Activated CD4-positive, alpha-beta memory T cell treated with anti-CD3 and anti-CD28 coated beads for 36 hours (primary cell): ENCODE measurements at regions not wholly inside any gene's neighbourhood (a gene's known extent, or its start where the extent isn't known, plus 50 kb on each side); places are given as distances from the start of the nearest gene placed in this dataset.

Source experiments
- CTCF ChIA-PET: fragments of 350-600 bp; sonication (Branson Sonifier 250); formaldehyde crosslinking; loops from one replicate; lab custom pipeline; 2021; ENCODE audit warnings: antibody characterized with exemption, inconsistent platforms; lab: Charles Lee
- POLR2A ChIA-PET: fragments of 350-600 bp; sonication (Branson Sonifier 250); formaldehyde crosslinking; loops from one replicate; lab custom pipeline; 2021; ENCODE audit warnings: antibody characterized with exemption; lab: Charles Lee
- DNase-seq: peaks from one replicate; pipeline ENCODE4 v3.0.0-alpha.2; 2020
- H3K27ac Mint-ChIP-seq: one replicate; pipeline ENCODE4 v1.8.0; 2021; ENCODE audit warnings: mixed read lengths
- H3K27me3 Mint-ChIP-seq: one replicate; pipeline ENCODE4 v1.8.0; 2021; ENCODE audit warnings: mixed read lengths
- H3K36me3 Mint-ChIP-seq: one replicate; pipeline ENCODE4 v1.8.0; 2021; ENCODE audit warnings: mixed read lengths
- H3K4me1 Mint-ChIP-seq: one replicate; pipeline ENCODE4 v1.8.0; 2021; ENCODE audit warnings: low read depth, mixed read lengths
- H3K4me3 Mint-ChIP-seq: one replicate; pipeline ENCODE4 v1.8.0; 2021; ENCODE audit warnings: mild to moderate bottlenecking, mixed read lengths
- H3K9me3 Mint-ChIP-seq: one replicate; pipeline ENCODE4 v1.8.0; 2021; ENCODE audit warnings: mixed read lengths
- intact Hi-C: fragments of 100-400 bp; cut with micrococcal nuclease; formaldehyde crosslinking; loops from one replicate; pipeline ENCODE4 v1.15.1; 2023

DNA sequence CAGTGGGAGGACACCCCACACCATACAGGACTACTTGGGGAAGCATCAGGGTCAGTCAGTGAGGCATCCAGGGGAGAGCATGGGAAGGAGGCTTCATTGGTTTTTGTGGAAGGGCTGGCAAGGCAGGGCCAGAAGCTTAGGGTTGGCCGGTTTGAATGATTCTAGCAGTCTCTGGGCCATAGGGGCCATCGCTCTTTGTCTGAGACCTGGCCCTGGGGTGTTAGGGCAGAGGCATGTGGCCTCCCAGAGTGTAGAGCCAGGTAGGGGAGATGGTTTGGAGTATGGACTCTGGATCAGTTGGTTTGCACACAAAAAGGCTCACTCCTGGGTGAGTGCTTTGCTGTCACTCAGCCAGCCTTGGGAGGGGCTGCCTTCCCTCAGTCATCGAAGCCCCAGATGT, 98.5 kb downstream of the GLI2 start:
- ChIA-PET CTCF (no interaction called here), POLR2A (no interaction called here)
- H3K4me3 Mint-ChIP-seq: no peak overlapping the region
- no peaks in the 10 kb centered on the region for H3K9me3 Mint-ChIP-seq
- DNase-seq: no peak
- intact Hi-C loops: no loop called here
- no peaks in the 10 kb centered on the region for H3K36me3 Mint-ChIP-seq
- H3K27me3 Mint-ChIP-seq: no peaks in the 10 kb centered on the region
- no peaks in the 10 kb centered on the region for H3K4me1 Mint-ChIP-seq
- no peak overlapping the region for H3K27ac Mint-ChIP-seq

DNA sequence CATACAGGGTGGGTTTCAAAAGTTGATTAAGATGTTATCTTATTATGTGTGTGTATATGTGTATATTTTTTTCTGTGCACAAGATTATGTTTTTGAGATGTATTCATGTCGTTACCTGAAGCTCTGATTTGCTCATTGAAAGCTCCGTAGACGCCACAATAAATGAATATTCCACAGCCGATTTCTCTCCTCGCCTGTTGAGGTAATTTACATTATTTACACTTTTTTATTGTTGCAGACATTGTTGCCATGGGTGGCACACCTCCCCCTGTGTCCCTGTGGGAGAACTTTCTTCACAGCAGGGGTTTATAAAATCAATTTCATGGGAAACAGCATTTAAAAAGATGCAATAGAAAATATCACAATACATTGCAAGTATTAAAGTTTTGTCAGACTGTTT, 100.6 kb downstream of the GLI2 start:
- Mint-ChIP-seq H3K4me3 (no peak overlapping the region), H3K36me3 (no peaks in the 10 kb centered on the region), H3K27ac (no peak overlapping the region), H3K9me3 (no peaks in the 10 kb centered on the region), H3K4me1 (no peaks in the 10 kb centered on the region), H3K27me3 (no peaks in the 10 kb centered on the region)
- ChIA-PET POLR2A (no interaction called here), CTCF (no interaction called here)
- intact Hi-C loops: no loop called here
- DNase-seq: no peak

DNA sequence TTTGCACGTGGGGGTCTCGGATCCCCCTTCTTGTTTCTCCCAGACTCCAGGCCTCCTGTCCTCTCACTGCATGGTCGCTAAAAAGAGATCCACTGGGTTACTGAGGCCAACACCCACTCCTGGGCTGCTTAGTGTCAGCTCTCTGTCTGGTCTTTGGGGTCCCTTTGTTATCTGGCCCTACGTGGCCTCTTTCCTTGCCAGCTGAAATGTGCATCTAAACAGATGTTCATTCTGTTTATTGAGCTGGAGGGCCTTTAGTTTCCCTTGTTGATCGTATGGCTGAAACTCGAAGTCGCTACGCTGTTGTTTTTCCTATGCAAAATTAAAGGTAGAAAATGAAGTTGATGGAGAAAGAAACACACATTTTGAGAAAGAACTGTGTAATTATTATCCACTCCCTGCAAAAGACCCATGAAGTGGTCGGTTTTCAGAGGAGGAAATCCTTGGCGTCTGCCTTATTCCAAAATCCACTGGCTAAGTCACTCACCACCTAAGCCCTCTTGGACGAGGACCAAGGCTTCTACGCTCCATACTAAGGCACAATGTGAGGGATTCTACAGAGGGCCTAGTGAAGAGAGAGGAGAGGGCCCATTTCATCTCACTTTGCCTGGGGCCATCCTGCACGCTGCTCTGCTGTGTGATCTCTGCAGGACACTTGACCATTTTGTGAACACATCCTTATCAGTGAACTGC, 105.3 kb downstream of the GLI2 start:
- POLR2A ChIA-PET: no interaction called here
- no peak for DNase-seq
- no peak overlapping the region for H3K4me3 Mint-ChIP-seq
- no peak overlapping the region for H3K27ac Mint-ChIP-seq
- no peaks in the 10 kb centered on the region for H3K9me3 Mint-ChIP-seq
- CTCF ChIA-PET: no interaction called here
- no peaks in the 10 kb centered on the region for H3K36me3 Mint-ChIP-seq
- no peaks in the 10 kb centered on the region for H3K4me1 Mint-ChIP-seq
- H3K27me3 Mint-ChIP-seq: no peaks in the 10 kb centered on the region
- intact Hi-C loops: no loop called here

DNA sequence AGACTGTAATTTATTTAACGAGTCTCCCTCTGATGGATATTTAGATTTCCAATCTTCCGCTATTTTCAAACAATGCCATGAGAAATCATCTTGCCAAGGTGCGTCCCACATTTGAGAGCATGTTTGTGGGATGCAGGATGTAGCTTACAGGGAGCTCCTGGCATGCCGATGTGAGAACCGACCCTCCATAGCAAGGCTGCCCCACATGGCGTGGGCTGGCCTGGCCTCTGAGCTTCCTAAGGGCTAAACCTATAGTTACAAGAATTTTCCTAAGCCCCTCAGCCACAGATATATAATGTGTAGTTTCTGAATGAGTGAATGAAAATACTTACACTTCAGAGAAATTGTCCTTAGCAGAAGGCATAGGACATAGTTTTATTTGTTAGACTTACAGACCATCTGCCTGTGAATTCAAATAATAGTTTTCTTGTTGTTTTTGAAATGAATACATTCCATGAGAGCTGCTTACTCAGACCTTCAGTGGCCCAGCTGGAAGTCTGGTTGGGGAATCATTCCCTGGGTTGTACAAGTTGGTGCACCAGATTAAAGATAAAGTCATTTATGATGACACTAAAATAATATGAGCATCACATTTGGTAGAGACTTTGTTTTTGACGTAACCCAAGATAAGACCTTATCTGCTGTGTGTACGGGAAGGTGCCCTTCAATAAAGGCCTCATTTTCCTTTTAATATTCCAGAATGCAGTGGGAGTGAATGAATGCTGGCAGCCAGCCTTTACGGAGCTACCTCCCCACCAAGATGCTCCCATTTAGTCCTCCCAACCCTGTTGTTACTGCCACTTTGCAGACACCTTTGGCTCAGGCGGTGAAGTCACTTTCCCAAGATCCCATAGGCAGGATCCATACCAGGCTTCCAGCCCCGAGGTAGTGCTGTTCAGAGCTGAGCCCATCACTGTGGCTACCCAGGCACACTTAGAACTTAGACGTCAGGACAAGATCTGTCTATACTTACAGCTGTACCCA, 107.1 kb downstream of the GLI2 start:
- intact Hi-C loops: no loop called here
- no peak for DNase-seq
- POLR2A ChIA-PET: no interaction called here
- Mint-ChIP-seq H3K36me3 (no peaks in the 10 kb centered on the region), H3K27ac (no peak overlapping the region), H3K4me1 (no peaks in the 10 kb centered on the region), H3K9me3 (no peaks in the 10 kb centered on the region), H3K4me3 (no peak overlapping the region), H3K27me3 (no peaks in the 10 kb centered on the region)
- CTCF ChIA-PET: no interaction called here

DNA sequence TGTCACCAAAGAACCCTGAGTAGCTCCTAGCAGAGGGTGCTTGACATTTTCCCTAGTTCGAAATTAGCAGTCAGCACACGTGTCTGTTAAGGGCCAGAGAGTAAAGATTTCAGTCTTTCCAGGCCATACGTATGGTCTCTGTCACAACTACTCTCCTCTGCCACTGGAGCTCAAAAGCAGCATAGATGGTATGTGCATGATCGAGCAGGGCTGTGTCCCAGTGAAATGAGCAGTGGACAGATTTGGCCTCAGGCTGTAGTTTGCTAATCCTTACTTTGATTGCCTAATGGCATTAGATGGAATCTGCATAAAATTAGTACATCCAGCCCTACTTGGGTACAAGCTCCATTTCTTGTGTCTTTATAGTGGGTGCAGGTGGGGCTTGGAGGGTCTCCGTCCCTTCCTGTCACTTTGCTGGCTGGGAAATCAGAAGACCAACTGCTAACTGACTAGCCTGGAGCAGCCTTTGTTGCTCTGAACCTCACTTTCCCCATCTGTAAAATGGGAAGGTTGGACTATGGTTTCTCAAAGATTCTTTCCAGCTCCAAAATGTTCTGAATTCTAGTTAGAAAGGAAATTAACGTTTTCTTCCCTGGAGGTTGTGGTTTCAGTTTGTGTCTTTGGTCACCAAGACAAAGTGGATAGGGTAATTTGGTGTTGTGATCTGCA, 108.5 kb downstream of the GLI2 start:
- CTCF ChIA-PET: no interaction called here
- POLR2A ChIA-PET: no interaction called here
- H3K4me1 Mint-ChIP-seq: no peaks in the 10 kb centered on the region

DNA sequence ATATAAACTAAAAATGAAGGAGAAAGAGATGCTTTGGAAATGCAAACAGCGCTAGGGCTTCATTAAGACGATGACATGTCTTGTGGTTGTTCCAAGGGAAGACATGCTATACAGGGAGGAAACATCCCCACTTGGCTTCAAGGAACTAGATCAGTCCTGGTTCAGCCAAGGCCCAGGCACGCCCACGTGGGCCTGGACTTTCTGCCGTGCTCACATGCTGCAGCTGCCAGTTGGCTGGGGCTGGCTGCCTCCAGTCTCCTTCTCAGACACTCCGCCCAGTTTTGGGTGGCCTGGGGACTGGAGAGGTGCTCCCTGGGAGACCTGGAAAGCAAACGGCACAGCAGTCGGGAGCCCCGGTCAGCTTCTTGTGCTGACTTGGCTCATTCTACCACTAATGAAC, 109.6 kb downstream of the GLI2 start:
- Mint-ChIP-seq H3K9me3 (peaks cover 9% of the 10 kb centered on the region), H3K4me1 (no peaks in the 10 kb centered on the region), H3K36me3 (no peaks in the 10 kb centered on the region)

More for the DNA sequence above, 108.5 kb downstream of the GLI2 start:
- DNase-seq: no peak
- H3K4me3 Mint-ChIP-seq: no peak overlapping the region
- H3K27ac Mint-ChIP-seq: no peak overlapping the region
- no peaks in the 10 kb centered on the region for H3K27me3 Mint-ChIP-seq
- no peaks in the 10 kb centered on the region for H3K36me3 Mint-ChIP-seq
- no peaks in the 10 kb centered on the region for H3K9me3 Mint-ChIP-seq
- intact Hi-C loops: no loop called here

DNA sequence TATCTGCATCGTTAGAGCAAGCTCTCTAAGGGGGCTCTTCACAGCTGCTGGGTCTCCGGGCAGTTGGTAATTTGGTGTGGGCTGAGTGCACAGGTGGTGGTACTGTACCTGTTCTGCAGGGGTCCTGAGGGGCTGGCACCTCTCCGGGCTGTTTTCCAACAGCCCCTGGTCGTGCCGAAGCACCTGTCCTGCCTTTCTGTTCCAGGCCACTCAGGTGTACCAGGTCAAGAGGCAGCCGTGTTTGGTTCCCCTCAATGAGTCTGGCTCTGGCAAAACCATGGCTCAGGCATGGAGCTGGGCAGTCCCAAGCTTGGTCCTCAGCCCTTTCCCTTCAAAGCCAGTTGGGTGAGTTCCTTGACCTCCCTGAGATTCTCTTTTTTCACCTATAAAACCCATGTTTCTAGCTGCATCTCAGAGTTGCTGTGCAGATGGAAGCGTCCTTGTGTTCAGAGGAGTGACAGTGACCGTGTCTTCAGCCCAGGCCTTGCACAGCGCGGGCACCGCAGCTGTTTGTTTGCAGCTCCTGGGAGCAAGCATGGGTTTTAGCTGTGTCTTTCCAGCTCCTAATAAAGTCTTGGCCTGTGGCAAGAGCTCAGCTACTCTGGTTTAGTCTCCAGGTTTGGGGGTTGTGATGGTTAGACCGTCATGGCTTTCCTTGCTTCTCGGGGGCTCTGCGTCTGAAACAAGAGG, 110.9 kb downstream of the GLI2 start:
- ChIA-PET CTCF (no interaction called here), POLR2A (interaction anchor here (0.6 kb wide), 1 partner anchor 184 kb away, joined by 3 read pairs; no protein-coding TSS in a partner anchor)
- H3K27me3 Mint-ChIP-seq: no peaks in the 10 kb centered on the region
- H3K4me3 Mint-ChIP-seq: no peak overlapping the region
- intact Hi-C loops: no loop called here
- H3K9me3 Mint-ChIP-seq: peaks cover 11% of the 10 kb centered on the region
- H3K4me1 Mint-ChIP-seq: no peaks in the 10 kb centered on the region
- H3K27ac Mint-ChIP-seq: no peak overlapping the region
- no peak for DNase-seq
- H3K36me3 Mint-ChIP-seq: no peaks in the 10 kb centered on the region

More for the DNA sequence above, 109.6 kb downstream of the GLI2 start:
- no peak overlapping the region for H3K27ac Mint-ChIP-seq
- POLR2A ChIA-PET: no interaction called here
- DNase-seq: no peak
- intact Hi-C loops: no loop called here
- CTCF ChIA-PET: no interaction called here
- no peaks in the 10 kb centered on the region for H3K27me3 Mint-ChIP-seq
- no peak overlapping the region for H3K4me3 Mint-ChIP-seq

DNA sequence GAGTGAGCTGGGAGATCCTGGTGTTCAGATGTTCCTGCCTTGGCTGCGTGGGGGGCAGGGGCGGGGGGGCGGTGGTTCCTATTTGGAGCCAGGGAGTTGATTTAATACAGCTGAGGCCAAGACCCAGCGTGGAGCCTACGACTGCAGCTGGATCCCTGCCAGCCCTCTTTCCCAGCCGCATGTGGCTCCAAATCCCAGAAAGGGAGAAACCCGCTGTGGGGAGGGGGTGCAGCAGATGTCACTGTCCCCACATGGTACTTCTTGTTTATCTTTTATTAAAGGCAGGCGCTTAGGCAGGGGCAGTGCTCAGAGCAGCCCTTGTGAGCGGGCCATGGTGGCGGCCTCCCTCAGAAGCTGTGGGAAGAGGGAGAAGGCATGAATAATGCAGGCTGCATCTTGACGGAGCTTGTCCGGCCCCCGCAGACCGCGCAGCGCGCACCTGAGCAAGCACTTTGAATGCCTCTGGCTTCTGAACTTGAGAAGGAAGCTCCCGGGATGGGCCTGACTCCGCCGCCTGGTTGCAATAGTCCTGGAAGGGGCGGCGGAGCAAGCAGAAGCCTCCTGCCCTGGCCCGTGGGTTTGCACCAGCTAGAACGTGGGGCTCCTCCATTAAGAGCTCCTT, 112.1 kb downstream of the GLI2 start:
- POLR2A ChIA-PET: no interaction called here
- intact Hi-C loops: no loop called here
- no peaks in the 10 kb centered on the region for H3K4me1 Mint-ChIP-seq
- peaks cover 11% of the 10 kb centered on the region for H3K9me3 Mint-ChIP-seq
- DNase-seq: no peak
- H3K36me3 Mint-ChIP-seq: no peaks in the 10 kb centered on the region
- no peaks in the 10 kb centered on the region for H3K27me3 Mint-ChIP-seq
- no peak overlapping the region for H3K4me3 Mint-ChIP-seq
- no peak overlapping the region for H3K27ac Mint-ChIP-seq
- CTCF ChIA-PET: interaction anchor here (1.1 kb wide), 1 partner anchor 78 kb away, joined by 3 read pairs; no protein-coding TSS in a partner anchor

DNA sequence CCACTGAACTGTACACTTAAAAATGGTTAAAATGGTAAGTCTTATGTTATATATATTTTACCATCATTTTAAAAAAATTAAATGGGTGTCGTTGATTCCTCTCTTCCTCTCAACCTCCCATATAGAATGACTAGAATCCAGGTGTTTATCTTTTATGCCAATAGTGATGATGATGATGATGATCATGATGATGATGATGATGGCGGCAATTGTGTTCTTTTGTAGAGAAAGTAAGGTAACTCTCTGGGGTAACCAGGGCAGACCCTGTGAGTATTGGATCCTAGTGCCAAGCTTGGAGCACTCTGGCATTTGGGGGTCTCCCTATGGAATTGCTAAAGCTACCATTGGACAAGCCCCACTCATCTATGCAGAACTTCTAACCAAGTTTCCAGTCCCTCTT, 113.6 kb downstream of the GLI2 start:
- H3K4me3 Mint-ChIP-seq: no peak overlapping the region
- no peak overlapping the region for H3K27ac Mint-ChIP-seq
- H3K4me1 Mint-ChIP-seq: no peaks in the 10 kb centered on the region
- DNase-seq: no peak
- no peaks in the 10 kb centered on the region for H3K36me3 Mint-ChIP-seq
- peaks cover 11% of the 10 kb centered on the region for H3K9me3 Mint-ChIP-seq
- H3K27me3 Mint-ChIP-seq: no peaks in the 10 kb centered on the region
- ChIA-PET CTCF (no interaction called here), POLR2A (no interaction called here)
- intact Hi-C loops: no loop called here

DNA sequence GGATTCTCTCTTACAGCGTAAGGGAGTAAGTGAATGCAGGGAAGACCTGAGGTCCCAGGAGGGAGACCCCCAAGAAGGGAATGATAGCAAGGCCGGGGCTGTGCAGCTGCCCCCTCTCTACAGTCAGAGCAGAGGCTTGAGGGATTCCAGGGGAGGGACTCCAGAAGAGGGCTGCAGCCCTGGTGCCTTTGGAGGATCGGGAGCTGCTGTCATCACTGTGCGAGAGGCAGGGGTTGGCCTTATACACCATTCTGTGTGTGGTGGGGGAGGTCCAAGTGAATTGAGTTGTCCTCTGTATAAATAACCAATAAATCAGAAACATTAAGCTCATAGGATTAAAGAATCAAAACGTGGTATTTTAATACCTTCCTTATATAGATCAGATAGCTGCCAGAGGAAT, 114.9 kb downstream of the GLI2 start:
- ChIA-PET POLR2A (no interaction called here), CTCF (no interaction called here)
- Mint-ChIP-seq H3K27me3 (no peaks in the 10 kb centered on the region), H3K9me3 (peaks cover 11% of the 10 kb centered on the region), H3K27ac (no peak overlapping the region), H3K36me3 (no peaks in the 10 kb centered on the region), H3K4me3 (no peak overlapping the region), H3K4me1 (no peaks in the 10 kb centered on the region)
- intact Hi-C loops: no loop called here
- no peak for DNase-seq

DNA sequence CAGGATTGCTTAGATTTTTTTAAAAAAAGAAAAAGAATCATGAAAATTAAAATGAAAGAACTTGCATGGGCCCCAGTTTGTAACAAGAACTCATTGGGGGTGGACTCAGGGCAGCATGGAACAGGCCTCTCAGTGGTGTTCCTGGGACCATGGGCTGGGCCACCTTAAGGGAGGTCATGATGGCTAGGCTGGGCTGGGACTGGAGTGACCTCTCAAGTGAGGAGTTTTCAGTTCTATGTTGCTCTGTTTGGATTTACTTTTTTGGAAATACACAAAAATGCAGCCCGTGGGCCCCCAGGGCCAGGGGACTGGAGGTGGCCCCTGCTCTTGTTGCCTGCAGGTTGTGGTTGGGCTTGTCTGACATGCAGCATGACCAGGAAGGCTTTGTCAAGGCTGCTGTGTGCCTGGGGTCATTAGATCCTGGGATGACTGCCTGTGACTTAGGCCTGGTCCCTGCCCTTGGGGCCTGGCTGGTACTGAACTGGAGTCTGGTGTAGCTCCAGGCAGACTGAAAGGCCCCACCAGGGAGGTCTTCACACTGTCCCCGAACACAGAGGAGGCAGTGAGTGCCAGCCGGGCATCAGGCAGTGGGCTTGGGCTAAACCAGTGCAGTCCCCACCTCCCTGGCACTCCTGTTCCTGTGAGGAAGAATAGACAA, 115.6 kb downstream of the GLI2 start:
- Mint-ChIP-seq H3K36me3 (no peaks in the 10 kb centered on the region), H3K27ac (no peak overlapping the region), H3K9me3 (peaks cover 11% of the 10 kb centered on the region), H3K4me3 (no peak overlapping the region), H3K27me3 (no peaks in the 10 kb centered on the region), H3K4me1 (no peaks in the 10 kb centered on the region)
- CTCF ChIA-PET: no interaction called here
- intact Hi-C loops: no loop called here
- POLR2A ChIA-PET: no interaction called here
- DNase-seq: no peak
